ENCODE measurements at regions not wholly inside any gene's neighbourhood (a gene's known extent, or its start where the extent isn't known, plus 50 kb on each side); places are given as distances from the start of the nearest gene placed in this dataset.

DNA sequence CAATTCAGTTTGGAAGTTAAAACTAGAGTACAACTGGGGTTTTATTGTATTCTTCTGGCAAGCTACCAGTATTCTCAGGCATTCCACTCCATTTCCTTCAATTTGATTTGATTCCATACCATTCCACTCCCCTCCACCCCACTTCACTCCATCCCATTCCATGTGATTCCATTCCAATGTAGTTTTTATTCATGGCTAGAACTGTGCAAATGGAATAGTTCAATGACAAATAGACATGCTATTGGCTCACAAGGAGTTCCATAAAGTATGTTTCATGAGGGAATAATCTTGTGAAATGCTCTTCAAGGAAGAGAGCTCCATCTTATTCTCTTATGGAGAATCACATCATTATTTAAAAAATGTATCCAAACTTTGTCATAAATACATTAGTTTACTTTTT, 285.0 kb upstream of the BMP2 start:
- TF ChIP-seq, protein P1, sequence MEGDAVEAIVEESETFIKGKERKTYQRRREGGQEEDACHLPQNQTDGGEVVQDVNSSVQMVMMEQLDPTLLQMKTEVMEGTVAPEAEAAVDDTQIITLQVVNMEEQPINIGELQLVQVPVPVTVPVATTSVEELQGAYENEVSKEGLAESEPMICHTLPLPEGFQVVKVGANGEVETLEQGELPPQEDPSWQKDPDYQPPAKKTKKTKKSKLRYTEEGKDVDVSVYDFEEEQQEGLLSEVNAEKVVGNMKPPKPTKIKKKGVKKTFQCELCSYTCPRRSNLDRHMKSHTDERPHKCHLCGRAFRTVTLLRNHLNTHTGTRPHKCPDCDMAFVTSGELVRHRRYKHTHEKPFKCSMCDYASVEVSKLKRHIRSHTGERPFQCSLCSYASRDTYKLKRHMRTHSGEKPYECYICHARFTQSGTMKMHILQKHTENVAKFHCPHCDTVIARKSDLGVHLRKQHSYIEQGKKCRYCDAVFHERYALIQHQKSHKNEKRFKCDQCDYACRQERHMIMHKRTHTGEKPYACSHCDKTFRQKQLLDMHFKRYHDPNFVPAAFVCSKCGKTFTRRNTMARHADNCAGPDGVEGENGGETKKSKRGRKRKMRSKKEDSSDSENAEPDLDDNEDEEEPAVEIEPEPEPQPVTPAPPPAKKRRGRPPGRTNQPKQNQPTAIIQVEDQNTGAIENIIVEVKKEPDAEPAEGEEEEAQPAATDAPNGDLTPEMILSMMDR (IDR thresholded peaks at IDR 0.05; ENCODE audit: low read depth, low read length): no peak

DNA sequence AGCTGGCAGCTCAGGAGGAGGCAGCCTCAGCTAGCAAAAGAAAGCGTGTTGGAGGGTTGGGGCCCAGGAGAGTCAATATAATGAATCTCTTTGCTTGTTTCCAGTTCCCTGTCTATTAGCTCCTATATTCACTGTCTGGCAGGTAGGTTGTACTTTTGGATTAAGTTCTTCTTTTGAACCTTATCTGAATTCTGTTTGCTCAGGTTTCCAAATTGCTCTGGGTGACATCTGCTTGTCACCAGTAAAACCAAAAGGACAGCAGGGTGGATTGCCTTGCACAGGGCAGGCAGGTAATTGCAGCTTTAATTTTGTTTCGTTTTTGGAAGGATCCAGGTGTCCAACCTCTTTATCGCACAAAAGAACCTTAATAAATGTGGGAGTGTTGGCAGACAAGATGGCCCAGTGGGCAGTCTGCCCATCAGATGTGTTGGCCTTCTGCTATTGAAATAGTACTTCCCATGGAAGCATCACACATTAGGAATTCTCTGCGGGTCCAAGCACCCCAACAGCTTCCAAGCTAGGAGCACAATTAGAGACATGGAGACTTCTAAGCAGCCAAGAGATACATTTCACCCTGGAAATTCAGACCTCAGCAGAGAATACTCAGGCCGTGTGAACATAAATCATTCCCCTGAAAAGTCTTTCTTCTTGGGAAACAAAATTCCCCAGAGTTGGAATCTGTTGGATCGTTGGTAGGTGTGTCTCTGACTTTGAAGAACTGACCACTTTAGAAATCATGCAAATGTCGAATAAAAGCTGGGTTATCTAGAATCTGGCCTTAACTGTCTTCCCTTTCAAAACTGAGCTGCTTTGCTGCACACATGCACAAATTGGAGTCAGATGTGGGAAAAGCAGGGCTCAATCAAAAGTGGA, 286.9 kb upstream of the BMP2 start:
- Histone ChIP-seq H3K27ac (no peak overlapping the region), H3K4me3 (no peak overlapping the region), H3K27me3 (no peaks in the 10 kb centered on the region), H3K36me3 (no peaks in the 10 kb centered on the region), H3K9me3 (ENCODE audit: low read depth) (no peaks in the 10 kb centered on the region), H3K4me1 (ENCODE audit: low read depth) (peaks cover 10% of the 10 kb centered on the region)
- TF ChIP-seq, protein P1 (IDR thresholded peaks at IDR 0.05; ENCODE audit: low read depth, low read length): no peak
- no peak for DNase-seq (ENCODE audit: low read depth in 1 of 2, low spot score in 1 of 2)

More for the DNA sequence above, 285.0 kb upstream of the BMP2 start:
- Histone ChIP-seq H3K36me3 (no peaks in the 10 kb centered on the region), H3K4me1 (ENCODE audit: low read depth) (peaks cover 28% of the 10 kb centered on the region), H3K27ac (no peak overlapping the region), H3K27me3 (no peaks in the 10 kb centered on the region), H3K9me3 (ENCODE audit: low read depth) (no peaks in the 10 kb centered on the region), H3K4me3 (no peak overlapping the region)
- DNase-seq (ENCODE audit: low read depth in 1 of 2, low spot score in 1 of 2): no peak

DNA sequence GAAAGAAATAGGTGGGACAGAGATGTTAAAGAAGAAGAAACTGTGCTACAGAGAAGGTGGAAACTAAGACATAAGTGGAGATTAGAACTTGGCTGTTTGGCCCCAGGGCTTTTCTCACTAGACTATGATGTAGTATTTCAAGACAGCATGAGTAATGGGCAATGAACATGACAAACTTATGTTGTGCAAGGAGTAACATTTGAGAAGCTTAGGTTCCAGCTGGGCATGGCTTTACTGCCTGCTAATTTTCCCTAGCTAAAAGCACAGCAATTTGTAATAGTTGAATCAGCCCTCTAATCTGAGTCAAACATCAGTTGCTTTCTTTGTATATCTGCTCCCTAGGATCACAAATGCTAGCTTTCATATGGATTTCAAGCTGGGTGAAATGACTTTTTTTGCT, 294.3 kb upstream of the BMP2 start:
- H3K4me1 ChIP-seq (ENCODE audit: low read depth): peaks cover 20% of the 10 kb centered on the region
- H3K27ac ChIP-seq: no peak overlapping the region
- H3K9me3 ChIP-seq (ENCODE audit: low read depth): no peaks in the 10 kb centered on the region
- no peaks in the 10 kb centered on the region for H3K36me3 ChIP-seq
- no peaks in the 10 kb centered on the region for H3K27me3 ChIP-seq
- DNase-seq (ENCODE audit: low read depth in 1 of 2, low spot score in 1 of 2): peak in 1 of 2 donors; percentile 21
- no peak overlapping the region for H3K4me3 ChIP-seq
- TF ChIP-seq, protein P1 (IDR thresholded peaks at IDR 0.05; ENCODE audit: low read depth, low read length): no peak

DNA sequence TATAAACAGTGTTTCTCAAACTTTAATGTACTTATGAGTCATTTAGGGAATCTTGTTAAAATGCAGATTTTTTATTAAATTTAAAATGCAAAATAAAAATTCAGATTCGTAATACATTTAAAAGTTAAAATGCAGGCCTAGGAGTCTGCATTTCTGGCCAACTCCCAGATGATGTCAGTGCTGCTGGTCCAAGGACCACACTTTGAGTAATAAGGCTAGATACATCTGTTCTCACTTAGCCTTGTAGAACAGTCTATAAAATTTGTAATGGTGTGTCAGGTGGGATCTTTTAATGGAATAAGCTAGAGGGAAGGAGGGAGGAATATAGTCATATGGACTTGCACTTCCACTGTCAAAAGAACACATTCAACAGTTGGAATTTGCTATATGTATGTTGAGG, 295.6 kb upstream of the BMP2 start:
- Histone ChIP-seq H3K4me1 (ENCODE audit: low read depth) (peaks cover 31% of the 10 kb centered on the region), H3K36me3 (no peaks in the 10 kb centered on the region), H3K9me3 (ENCODE audit: low read depth) (no peaks in the 10 kb centered on the region), H3K4me3 (no peak overlapping the region), H3K27ac (no peak overlapping the region), H3K27me3 (no peaks in the 10 kb centered on the region)
- DNase-seq (ENCODE audit: low read depth in 1 of 2, low spot score in 1 of 2): no peak
- TF ChIP-seq, protein P1 (IDR thresholded peaks at IDR 0.05; ENCODE audit: low read depth, low read length): no peak

DNA sequence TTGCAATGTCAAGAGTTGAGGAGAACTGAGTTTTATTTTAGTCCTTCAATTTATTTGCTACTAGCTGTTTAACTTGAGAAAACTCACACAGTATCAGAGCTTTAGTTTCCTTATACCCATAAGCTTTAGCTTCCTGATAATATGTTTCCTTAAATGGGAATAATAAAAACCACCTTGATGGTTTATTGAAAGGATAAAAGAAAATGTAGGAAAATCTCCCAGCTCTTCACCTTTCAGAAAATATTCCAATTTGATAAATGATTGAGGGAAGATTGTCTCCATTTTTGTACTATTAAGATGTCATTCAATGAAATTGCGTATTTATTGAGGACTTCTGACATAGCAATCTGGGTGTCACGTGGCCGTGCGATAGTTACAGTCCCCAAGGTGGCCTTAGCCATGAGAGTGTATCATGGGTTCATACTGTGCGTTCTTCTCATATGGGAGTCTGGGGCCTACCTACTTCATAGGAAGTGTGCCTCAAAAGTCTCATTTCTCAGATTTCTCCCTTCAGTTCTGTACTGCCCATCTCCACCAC, 296.3 kb upstream of the BMP2 start:
- Histone ChIP-seq H3K27me3 (no peaks in the 10 kb centered on the region), H3K36me3 (no peaks in the 10 kb centered on the region), H3K9me3 (ENCODE audit: low read depth) (no peaks in the 10 kb centered on the region), H3K4me3 (no peak overlapping the region), H3K4me1 (ENCODE audit: low read depth) (peaks cover 31% of the 10 kb centered on the region), H3K27ac (peak overlapping the region; percentile 76)
- DNase-seq (ENCODE audit: low read depth in 1 of 2, low spot score in 1 of 2): no peak
- TF ChIP-seq, protein P1 (IDR thresholded peaks at IDR 0.05; ENCODE audit: low read depth, low read length): no peak

All from cardiac muscle cell (in vitro differentiated cells and primary cell).